BE2C (cell line): ENCODE measurements at regions not wholly inside any gene's neighbourhood (a gene's known extent, or its start where the extent isn't known, plus 50 kb on each side); places are given as distances from the start of the nearest gene placed in this dataset.

Source experiments
- DNase-seq: peaks from one replicate; pipeline ENCODE4 v3.0.0-alpha.2; 2020
- H3K27me3 ChIP-seq: fragments of 250-450 bp; sonication (Bioruptor Pico); 2 replicates; pipeline ENCODE4 v1.5.1; 2020; ENCODE audit warnings: mild to moderate bottlenecking
- H3K36me3 ChIP-seq: fragments of 250-450 bp; sonication (Bioruptor Pico); 2 replicates; pipeline ENCODE4 v1.5.1; 2020; ENCODE audit warnings: mild to moderate bottlenecking
- H3K4me1 ChIP-seq: fragments of 250-450 bp; sonication (Bioruptor Pico); 2 replicates; pipeline ENCODE4 v1.5.1; 2020
- H3K4me3 ChIP-seq: 2 replicates; pipeline ENCODE4 v1.5.1; 2011; ENCODE audit warnings: low read depth, low read length
- H3K9me3 ChIP-seq: fragments of 250-450 bp; sonication (Bioruptor Pico); 2 replicates; pipeline ENCODE4 v1.5.1; 2020
- TF ChIP-seq, protein P1 (sequence below): IDR thresholded peaks from 2 replicates; pipeline ENCODE4 v1.5.1; 2012; ENCODE audit warnings: mild to moderate bottlenecking, low read depth, low read length

DNA sequence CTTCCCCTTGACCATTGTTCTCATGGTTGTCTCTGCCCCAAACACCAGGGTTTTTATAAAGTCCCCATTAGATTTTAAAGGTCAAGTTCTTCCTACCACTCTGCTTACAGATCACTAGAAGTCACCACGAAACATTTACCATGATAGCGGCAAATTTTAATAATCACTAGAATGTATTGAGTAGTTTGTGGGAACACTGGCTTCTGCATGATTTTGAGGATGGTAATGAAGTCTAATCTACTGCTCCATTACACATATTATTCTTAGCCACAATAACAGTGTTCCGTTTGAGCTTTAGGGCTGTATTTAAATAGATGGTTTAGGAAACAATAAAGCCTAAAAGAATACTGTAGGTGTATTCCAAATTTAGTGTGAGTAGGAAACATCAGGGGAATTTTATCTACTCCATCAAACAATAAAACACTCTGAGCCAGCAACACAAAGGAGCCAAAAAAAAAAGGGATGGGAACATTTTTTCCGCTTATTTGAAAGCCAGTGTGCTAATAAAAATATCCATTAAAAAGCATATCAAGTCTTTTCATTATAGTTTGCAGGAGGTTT lies 49.7 kb downstream of the KLF12 start:
- H3K9me3 ChIP-seq = no peaks in the 10 kb centered on the region
- H3K27me3 ChIP-seq = no peaks in the 10 kb centered on the region
- no peaks in the 10 kb centered on the region for H3K36me3 ChIP-seq
- H3K4me1 ChIP-seq = no peaks in the 10 kb centered on the region
- H3K4me3 ChIP-seq = no peak overlapping the region
- DNase-seq = no peak
- TF ChIP-seq, protein P1, sequence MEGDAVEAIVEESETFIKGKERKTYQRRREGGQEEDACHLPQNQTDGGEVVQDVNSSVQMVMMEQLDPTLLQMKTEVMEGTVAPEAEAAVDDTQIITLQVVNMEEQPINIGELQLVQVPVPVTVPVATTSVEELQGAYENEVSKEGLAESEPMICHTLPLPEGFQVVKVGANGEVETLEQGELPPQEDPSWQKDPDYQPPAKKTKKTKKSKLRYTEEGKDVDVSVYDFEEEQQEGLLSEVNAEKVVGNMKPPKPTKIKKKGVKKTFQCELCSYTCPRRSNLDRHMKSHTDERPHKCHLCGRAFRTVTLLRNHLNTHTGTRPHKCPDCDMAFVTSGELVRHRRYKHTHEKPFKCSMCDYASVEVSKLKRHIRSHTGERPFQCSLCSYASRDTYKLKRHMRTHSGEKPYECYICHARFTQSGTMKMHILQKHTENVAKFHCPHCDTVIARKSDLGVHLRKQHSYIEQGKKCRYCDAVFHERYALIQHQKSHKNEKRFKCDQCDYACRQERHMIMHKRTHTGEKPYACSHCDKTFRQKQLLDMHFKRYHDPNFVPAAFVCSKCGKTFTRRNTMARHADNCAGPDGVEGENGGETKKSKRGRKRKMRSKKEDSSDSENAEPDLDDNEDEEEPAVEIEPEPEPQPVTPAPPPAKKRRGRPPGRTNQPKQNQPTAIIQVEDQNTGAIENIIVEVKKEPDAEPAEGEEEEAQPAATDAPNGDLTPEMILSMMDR = no peak

DNA sequence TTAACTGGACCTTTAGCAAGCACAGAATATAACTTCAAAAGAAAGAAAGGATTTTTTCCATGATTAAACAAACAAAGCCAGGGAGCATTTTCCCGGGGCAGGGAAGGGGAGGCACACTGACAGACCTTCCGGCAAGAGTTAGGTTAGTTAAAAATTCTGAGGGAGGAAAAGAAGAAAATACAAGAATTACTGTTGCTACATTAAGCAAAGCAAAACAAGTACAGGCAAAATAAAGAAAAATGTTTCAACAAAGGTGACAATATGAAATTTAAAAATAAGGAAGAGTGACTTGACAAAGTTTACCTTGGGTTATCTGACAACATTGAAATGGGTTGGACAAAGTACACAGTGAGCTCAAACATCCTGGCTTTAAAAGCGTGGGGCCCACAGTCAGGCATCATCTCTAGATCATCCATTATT lies 51.5 kb downstream of the KLF12 start:
- TF ChIP-seq, protein P1 = no peak
- DNase-seq = no peak
- Histone ChIP-seq H3K36me3 (no peaks in the 10 kb centered on the region), H3K4me1 (no peaks in the 10 kb centered on the region), H3K27me3 (no peaks in the 10 kb centered on the region), H3K4me3 (no peak overlapping the region), H3K9me3 (no peaks in the 10 kb centered on the region)

DNA sequence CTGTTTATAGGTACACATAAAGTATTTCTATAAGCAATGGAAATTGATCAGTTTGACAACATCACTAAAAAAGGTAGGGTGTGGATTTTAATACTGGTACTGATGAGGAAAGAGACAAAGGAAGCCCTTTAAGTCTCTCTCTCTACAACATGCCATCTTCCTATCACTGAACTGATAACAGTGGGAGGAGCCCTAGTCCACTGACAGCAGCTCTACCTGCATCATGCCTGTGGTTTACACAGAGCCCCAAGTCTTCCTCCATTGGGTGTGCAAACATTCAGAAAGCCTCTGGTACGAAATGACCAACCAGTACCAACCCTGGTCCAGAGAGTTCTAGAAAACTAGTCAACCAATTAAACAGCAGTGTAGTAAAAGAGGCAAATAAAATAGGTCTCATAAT lies 53.4 kb downstream of the KLF12 start:
- DNase-seq = no peak
- H3K9me3 ChIP-seq = no peaks in the 10 kb centered on the region
- no peaks in the 10 kb centered on the region for H3K27me3 ChIP-seq
- H3K4me1 ChIP-seq = no peaks in the 10 kb centered on the region
- no peak overlapping the region for H3K4me3 ChIP-seq
- TF ChIP-seq, protein P1 = no peak
- no peaks in the 10 kb centered on the region for H3K36me3 ChIP-seq

DNA sequence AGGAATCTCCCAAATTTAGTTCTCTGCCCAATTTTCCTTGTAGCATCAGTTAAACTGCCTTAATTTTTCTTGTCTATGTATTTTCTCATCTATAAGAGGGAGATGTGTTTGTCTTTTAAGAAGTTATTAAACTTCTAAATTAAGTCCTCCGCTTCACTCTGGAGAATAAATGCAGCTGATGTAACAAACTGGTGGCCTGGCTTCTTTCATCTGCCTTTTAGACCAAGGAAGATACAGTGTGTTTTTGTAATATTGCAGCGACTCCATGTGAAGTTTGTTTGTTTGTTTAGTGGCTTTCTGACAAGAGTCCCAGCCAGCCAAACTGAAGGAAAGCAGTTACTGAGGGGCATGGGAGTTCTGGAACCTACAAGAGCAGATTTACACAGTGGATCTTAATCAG lies 56.4 kb downstream of the KLF12 start:
- Histone ChIP-seq H3K27me3 (no peaks in the 10 kb centered on the region), H3K4me3 (no peak overlapping the region), H3K36me3 (no peaks in the 10 kb centered on the region), H3K9me3 (no peaks in the 10 kb centered on the region), H3K4me1 (0 out of 2 replicates have a peak, but pooled peaks cover 3% of the 10 kb centered on the region)
- DNase-seq = no peak
- TF ChIP-seq, protein P1 = no peak

DNA sequence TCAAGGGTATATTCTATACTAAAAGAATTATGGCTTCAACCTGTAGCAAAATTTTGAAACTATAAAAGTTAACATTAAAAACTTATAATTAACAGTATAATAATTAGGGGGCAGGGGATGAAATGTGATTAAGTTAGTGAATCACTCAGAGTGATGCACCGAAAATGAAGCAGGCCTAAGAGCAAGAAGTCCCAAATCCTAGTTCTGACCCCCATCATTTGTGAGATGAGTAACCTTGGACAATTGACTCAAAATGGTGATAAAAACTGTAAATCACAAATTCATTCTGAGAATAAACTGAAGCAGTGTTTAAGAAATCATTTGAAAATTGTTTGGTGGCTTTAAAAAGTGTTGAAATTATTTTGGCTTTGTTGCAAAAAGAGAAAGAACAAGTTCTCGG lies 56.8 kb downstream of the KLF12 start:
- H3K27me3 ChIP-seq = no peaks in the 10 kb centered on the region
- H3K4me3 ChIP-seq = no peak overlapping the region
- H3K9me3 ChIP-seq = no peaks in the 10 kb centered on the region
- 0 out of 2 replicates have a peak, but pooled peaks cover 3% of the 10 kb centered on the region for H3K4me1 ChIP-seq
- no peaks in the 10 kb centered on the region for H3K36me3 ChIP-seq
- no peak for DNase-seq
- TF ChIP-seq, protein P1 = no peak

DNA sequence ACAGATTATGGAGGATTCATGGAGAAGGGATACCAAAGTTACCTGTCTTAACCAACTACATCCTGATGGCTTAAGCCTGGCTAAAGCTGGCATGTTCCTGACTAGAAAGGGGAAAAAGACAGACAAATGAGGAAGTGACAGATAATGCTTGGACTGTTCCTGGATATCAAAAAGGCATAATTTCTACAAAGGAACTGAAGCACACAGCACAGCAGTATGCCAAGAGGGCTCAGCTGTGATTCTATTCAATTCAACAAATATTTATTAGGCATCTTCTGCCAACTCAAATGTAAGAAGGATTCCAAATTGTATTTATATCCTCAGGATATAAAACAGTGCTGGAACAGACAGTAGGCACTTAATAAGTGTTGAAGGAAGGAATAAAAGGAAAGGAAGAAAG lies 59.5 kb downstream of the KLF12 start:
- Histone ChIP-seq H3K36me3 (no peaks in the 10 kb centered on the region), H3K27me3 (no peaks in the 10 kb centered on the region), H3K4me1 (0 out of 2 replicates have a peak, but pooled peaks cover 3% of the 10 kb centered on the region), H3K4me3 (no peak overlapping the region), H3K9me3 (no peaks in the 10 kb centered on the region)
- TF ChIP-seq, protein P1 = no peak
- DNase-seq = no peak
